KBM-7 (cell line): ENCODE measurements at regions not wholly inside any gene's neighbourhood (a gene's known extent, or its start where the extent isn't known, plus 50 kb on each side); places are given as distances from the start of the nearest gene placed in this dataset.
"Not testable (repeated sequence)": the region's sequence is repeated elsewhere in the genome, so short reads cannot be mapped to it uniquely, and the experiment has no call there.

Experiments
- DNase-seq: peaks from one replicate; pipeline ENCODE4 v3.0.0-alpha.2; 2015
- in situ Hi-C: fragments of 300-500 bp; cut with MboI; formaldehyde crosslinking; loops from 2 replicates; pipeline ENCODE4 v1.14.3; 2020; ENCODE audit warnings: low sequenced_read_pairs, low pct_unique_long_range_greater_than_20kb, mixed read lengths

DNA sequence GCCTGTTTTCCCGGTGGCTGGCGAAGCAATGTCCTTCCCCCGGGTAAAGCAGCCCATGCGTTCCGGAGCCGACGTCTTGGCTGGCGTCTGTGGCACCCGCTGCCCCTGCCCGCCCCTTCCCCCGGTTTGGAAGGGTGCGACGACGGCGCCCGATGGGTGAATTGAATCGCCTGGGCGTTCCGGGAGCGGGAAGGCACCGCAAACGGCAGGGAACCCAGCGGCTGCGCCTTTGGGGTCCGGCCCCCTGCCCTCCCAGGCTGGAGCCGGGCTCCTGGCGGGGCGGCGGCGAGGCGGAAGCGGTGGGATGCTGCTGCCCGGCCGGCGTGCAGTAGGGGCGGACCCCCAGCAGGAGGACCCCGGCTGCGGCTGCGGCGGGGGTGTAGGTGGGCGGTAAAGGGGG lies 123.6 kb upstream of the RHOU start:
- not testable (repeated sequence) for DNase-seq

DNA sequence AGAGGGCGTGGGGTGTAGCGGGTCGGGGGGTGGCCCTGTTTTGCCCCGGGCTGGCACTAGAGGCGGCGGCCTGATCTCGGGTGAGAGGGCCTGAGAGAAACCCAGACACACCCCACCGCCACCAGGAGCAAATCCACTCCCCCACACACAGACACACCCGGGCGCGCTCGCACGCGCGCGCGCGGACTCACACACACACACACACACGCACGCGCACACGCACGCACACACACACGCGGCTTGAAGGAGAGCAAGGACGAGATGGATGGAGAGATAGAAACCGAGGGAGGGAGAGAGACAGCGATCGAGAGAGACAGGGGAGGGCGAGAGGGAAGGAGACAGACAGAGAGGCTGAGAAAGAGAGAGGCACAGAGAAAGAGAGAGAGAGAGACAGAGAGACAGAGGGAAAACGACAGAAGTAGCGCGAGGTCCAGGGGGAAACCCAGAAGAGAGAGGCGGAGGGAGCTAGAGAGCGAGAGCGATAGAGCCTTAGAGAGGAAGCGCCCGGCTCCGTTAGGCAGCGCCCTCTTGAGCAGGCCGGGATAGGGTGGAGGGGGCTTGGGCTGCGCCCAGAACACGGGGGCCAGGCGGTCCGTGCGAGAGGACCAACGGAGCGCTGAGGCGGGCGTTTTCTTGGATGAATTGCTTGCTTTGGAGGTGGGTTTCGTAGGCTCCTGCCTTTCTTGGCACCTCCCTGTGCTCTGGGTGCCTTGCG lies 113.1 kb upstream of the RHOU start:
- DNase-seq, in situ Hi-C loops: not testable (repeated sequence)

More for the DNA sequence above, 123.6 kb upstream of the RHOU start:
- in situ Hi-C loops, result not testable (repeated sequence)

DNA sequence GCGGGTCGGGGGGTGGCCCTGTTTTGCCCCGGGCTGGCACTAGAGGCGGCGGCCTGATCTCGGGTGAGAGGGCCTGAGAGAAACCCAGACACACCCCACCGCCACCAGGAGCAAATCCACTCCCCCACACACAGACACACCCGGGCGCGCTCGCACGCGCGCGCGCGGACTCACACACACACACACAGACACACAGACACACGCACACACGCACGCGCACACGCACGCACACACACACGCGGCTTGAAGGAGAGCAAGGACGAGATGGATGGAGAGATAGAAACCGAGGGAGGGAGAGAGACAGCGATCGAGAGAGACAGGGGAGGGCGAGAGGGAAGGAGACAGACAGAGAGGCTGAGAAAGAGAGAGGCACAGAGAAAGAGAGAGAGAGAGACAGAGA lies 108.8 kb upstream of the RHOU start:
- in situ Hi-C loops, DNase-seq: not testable (repeated sequence)

DNA sequence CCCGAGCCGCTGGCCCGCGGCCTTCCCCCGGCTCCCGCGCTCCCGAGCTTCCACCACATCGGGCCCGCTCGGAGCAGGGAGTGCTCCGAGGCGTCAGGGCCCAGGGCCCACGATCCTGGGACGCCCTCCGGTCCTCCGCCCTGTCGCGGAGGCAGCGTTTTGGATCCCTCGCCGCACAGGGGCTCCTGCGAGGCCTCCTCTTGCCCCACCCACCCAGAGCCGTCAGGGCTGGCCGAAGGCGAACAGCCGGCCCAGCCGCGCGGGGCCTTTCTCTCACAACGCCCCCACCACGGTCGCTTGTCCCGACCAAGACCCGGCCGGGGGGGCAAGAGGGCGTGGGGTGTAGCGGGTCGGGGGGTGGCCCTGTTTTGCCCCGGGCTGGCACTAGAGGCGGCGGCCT lies 102.4 kb upstream of the RHOU start:
- in situ Hi-C loops, DNase-seq: not testable (repeated sequence)

DNA sequence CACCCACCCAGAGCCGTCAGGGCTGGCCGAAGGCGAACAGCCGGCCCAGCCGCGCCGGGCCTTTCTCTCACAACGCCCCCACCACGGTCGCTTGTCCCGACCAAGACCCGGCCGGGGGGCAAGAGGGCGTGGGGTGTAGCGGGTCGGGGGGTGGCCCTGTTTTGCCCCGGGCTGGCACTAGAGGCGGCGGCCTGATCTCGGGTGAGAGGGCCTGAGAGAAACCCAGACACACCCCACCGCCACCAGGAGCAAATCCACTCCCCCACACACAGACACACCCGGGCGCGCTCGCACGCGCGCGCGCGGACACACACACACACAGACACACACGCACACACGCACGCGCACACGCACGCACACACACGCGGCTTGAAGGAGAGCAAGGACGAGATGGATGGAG lies 100.0 kb upstream of the RHOU start:
- in situ Hi-C loops, DNase-seq: not testable (repeated sequence)

DNA sequence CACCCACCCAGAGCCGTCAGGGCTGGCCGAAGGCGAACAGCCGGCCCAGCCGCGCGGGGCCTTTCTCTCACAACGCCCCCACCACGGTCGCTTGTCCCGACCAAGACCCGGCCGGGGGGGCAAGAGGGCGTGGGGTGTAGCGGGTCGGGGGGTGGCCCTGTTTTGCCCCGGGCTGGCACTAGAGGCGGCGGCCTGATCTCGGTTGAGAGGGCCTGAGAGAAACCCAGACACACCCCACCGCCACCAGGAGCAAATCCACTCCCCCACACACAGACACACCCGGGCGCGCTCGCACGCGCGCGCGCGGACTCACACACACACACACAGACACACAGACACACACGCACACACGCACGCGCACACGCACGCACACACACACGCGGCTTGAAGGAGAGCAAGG lies 97.8 kb upstream of the RHOU start:
- DNase-seq, in situ Hi-C loops: not testable (repeated sequence)

DNA sequence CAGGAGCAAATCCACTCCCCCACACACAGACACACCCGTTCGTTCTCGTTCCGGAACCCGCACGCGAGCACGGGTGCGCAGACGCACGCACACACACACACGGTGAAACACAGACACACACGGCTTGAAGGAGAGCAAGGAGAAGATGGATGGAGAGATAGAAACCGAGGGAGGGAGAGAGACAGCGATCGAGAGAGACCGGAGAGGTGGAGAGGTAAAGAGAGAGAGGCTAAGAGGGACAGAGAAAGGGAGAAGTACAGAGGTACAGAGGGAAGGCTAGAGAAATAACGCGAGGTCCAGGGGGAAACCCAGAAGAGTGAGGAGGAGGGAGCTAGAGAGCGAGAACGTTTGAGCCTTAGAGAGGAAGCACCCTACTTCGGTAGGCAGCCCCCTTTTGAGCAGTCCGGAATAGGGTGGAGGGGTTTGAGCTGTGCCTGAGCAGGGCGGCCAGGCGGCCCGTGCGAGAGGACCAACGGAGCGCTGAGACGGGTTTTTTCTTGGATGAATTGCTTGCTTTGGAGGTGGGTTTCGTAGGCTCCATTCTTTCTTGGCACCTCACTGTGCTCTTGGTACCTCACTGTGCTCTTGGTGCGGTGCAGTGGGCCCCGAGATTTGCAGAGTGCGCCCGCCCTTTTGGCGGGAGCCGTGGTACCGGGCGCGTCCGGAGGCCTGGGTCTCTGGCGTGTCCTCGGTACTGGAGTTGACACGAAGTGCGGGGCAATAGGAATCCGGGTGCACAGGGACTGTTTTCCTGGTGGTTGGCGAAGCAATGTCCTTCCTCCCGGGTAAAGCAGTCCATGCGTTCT lies 88.4 kb upstream of the RHOU start:
- DNase-seq, result peak; percentile 80
- in situ Hi-C loops, result no loop called here

DNA sequence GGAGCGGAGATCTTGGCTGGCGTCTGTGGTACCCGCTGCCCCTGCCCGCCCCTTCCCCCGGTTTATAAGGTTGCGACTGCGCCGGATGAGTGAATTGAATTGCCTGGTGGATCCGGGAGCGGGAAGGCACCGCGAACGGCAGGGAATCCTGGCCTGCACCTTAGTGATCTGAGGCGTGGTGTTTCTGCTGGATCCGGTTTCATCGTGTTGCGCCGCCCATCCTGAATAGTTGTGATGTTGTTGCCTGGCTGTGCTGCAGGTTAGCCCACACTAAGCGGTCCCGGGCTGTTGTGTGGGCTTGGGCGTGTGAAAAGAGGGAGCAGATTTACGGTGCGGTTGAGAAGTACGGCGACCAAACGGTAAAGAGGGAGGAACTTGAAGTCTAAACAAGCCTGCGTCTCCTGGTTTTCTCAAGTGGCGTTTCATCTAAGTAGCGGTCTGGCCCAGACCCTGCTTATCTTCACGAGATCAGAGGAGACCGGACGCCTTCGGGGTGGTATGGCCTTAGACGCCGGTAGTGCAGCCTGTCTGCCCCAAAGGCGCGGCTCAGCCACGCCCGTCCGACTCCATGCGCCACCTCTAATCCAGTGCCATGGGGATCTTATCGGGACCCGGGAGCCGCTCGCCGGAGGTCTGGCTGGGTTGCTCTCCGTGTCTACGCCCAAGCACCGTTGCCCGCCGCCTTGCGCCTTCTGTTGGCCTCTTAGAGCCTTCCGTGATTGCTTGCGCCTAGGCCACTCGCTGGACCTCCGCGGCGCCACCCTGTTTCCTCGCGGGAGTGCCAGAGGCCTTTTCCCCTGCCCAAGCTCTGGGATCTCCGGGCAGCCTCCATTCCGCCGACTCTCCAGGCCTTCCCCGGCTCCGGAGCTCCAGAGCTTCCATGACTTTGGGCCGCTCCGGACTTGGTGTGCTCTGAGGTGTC lies 87.5 kb upstream of the RHOU start:
- DNase-seq, result peak; percentile 83
- in situ Hi-C loops, result no loop called here

DNA sequence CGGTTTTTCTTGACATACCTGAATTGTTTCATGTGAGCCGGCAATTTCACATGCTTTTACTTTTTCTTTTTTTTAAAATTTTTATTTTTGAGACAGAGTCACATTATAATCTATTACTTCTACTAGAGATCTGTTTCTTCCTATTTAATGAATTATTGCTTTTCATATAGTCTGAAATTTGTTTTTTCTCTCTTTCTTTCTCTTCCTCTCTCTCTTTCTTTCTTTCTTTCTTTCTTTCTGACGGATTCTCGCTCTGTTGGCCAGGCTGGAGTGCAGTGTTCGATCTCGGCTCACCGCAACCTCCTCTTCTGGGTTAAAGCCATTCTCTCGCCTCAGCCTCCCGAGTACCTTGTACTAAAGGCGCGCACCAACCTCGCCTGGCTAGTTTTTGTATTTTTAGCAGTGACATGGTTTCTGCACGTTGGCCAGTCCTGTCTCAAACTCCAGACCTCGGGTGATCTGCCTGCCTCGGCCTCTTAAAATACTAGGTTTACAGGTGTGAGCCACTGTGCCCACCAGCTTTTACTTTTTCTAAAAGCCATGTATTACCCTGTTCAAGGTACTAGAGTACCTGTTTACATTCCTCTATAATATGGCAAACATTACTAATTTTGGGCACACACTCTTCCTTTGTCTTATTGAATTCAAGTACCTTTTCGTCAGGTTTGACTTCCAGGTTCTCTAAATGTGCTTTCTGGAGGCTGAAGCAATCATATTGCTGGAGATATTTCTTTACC lies 86.5 kb upstream of the RHOU start:
- no peak for DNase-seq
- in situ Hi-C loops, result no loop called here

DNA sequence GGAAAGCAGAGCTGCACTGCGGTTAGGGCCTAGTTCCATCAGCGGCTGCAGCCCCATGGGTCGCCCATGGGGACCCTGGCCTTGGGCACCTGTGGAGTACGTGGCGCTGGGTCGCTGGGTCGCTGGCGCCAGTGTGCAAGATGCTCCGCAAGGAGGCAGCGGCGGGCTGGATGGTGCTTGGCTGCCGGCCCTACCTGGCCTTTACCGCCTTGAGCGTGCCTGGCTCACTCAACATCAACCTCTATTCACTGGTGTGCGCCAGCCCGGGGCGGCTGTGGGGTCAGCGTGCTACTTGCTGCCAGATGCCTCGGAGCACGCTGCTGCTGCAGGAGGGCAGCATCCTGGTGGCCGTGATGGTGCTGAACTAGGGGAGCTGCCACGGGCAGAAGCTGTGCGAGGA lies 85.1 kb upstream of the RHOU start:
- in situ Hi-C loops, result no loop called here
- no peak for DNase-seq

DNA sequence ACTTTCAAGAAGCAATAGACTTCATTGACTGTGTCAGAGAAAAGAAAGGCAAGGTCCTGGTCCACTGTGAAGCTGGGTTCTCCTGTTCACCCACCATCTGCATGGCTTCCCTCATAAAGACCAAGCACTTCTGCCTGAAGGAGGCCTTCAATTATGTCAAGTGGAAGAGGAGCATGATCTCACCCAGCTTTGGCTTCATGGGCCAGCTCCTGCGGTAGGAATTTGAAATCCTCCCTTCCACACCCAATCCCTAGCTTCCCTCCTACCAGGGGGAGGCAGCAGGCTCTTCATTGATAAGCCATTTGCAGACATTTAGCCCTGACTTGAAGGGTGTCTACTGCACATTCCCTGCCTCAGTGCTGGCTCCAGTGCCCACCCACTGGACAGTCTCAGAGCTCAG lies 84.3 kb upstream of the RHOU start:
- in situ Hi-C loops, result no loop called here
- DNase-seq, result no peak

DNA sequence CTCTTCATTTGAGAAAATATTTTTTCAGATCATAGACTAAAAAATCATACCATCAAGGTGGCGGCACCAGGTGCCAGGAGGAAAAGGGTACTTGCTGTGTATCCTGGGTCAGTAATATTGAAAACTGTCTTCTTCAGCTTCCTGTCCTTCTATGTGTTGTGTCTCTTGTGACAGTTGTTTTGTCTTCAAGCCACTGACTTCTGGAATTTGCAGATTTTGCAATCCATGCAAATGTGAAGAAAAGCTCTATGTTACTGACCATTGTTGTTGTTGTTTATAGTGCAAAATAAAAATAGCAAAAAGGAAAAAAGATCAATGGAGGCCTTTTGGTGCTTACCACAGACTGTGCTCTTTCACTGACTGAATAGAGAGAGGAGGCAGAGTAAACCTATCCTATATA lies 83.2 kb upstream of the RHOU start:
- DNase-seq, result no peak
- in situ Hi-C loops, result no loop called here

DNA sequence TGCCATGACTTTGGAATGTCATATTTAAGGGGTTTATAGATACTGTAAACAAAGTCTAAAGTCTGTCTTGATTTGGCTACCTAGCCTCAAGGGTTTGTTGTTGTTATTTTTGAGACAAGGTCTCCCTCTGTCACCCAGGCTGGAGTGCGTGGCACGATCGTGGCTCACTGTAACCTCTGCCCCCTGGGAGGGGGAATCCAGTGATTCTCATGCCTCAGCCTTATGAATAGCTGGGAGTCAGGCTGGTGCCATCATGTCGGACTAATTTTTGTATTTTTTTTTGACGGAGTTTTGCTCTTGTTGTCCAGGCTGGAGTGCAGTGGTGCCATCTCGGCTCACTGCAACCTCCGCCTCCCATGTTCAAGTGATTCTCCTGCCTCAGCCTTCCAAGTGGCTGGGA lies 82.2 kb upstream of the RHOU start:
- DNase-seq, in situ Hi-C loops: not testable (repeated sequence)

DNA sequence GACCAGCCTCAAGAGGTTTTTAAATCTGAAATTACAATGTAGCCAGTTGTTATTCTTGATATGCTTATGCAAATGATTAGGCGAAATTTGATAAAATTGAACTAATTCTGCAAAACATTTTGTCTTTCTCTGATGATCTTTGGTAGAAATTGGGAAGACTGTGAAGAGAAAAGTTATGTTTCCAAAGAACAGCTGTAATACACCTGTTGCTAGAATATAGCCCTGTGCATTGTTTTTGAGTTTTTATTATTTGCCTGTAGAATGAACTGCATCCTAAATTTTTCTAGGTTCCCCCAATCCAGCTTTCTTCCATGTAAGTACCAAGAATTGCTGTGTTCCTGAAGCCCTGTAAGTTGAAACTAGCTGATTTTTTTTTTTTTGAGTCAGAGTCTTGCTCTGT lies 81.5 kb upstream of the RHOU start:
- in situ Hi-C loops, result no loop called here
- no peak for DNase-seq

DNA sequence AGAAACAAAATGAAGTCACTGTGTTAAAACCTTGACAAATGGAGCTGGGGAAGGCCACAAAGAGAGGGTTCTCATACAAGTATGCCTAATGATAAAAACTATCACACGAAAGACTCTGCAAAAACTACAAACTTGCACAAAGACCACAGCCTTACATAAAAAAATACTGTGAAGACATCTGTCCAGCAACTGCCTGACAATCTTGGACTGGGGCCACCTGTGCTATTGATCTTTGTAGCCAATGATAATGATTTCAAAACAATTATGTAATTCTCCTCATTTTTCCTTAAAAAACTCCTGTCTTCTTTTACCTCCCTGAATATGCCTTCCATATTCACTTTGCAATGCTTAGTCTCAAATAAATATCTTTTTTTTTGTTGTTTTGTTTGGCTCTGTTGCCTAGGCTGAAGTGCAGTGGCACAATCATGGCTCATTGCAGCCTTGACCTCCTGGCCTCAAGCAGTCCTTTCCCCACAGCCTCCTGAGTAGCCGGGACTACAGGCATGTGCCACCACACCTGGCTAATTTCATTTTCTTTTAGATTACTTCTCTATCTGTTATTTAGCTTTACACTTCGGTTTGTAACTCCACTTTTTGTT lies 79.4 kb upstream of the RHOU start:
- DNase-seq, result no peak
- in situ Hi-C loops, result no loop called here

DNA sequence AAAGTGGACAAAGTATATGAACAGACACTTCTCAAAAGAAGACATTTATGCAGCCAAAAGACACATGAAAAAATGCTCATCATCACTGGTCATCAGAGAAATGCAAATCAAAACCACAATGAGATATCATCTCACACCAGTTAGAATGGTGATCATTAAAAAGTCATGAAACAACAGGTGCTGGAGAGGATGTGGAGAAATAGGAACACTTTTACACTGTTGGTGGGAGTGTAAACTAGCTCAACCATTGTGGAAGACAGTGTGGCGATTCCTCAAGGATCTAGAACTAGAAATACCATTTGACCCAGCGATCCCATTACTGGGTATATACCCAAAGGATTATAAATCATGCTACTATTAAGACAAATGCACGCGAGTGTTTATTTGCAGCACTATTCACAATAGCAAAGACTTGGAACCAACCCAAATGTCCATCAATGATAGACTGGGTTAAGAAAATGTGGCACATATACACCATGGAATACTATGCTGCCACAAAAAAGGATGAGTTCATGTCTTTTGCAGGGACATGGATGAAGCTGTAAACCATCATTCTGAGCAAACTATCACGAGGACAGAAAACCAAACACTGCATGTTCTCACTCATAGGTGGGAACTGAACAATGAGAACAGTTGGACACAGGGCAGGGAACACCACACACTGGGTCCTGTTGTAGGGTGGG lies 73.1 kb upstream of the RHOU start:
- in situ Hi-C loops, DNase-seq: not testable (repeated sequence)

DNA sequence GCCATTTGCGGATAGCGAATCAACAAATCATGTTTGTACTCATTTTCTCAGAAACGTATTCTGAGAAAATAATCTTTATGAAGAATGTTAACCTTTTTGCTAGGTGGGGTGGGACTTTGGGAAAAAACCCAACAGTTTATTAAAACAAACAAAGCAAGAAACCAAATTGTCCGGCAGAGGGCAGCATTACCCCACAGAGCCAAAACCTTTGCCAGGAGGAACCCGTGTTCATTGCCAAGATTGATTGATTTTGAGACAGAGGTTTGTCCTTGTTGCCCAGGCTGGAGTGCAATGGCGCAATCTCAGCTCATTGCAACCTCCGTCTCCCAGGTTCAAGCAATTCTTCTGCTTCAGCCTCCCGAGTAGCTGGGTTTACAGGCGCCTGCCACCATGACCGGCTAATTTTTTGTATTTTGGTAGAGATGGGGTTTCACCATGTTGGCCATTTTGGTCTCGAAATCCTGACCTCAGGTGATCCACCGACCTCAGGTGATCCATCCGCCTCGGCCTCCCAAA lies 70.8 kb upstream of the RHOU start:
- in situ Hi-C loops, result no loop called here
- DNase-seq, result peak; percentile 81
